Keratinocyte (primary cell): ENCODE measurements at regions not wholly inside any gene's neighbourhood (a gene's known extent, or its start where the extent isn't known, plus 50 kb on each side); places are given as distances from the start of the nearest gene placed in this dataset.

Experiments
- CTCF ChIP-seq, 3 experiments: IDR thresholded peaks in 1 of 3; conservative IDR thresholded peaks in 1 of 3; optimal IDR thresholded peaks in 1 of 3; 2 replicates in 2 of 3; 3 replicates in 1 of 3; pipeline versions ENCODE3 to v1.5.1; 2011; ENCODE audit warnings: low read length in 3 of 3, mild to moderate bottlenecking in 3 of 3, moderate library complexity in 2 of 3, control low read depth in 1 of 3, inconsistent platforms in 1 of 3; ENCODE audit not compliant: insufficient read depth in 2 of 3; ENCODE audit errors: extremely low read depth in 1 of 3
- EZH2 ChIP-seq: IDR thresholded peaks from one replicate; pipeline ENCODE4 v1.6.1; 2012; ENCODE audit warnings: inconsistent platforms, mild to moderate bottlenecking, low read length, moderate library complexity

- TF ChIP-seq EZH2 (no peak), CTCF (optimal IDR thresholded peaks at IDR 0.05 in 1 of 3, IDR thresholded peaks at IDR 0.05 in 1 of 3, conservative IDR thresholded peaks at IDR 0.05 in 1 of 3; ENCODE audit: extremely low read depth in 1 of 3, insufficient read depth in 2 of 3, low read length in 3 of 3) (no peak)
Measured at GRCh38 chr22:48222742-48223487, 1460.5 kb downstream of the TBC1D22A start.
